A673 (cell line): ENCODE measurements at regions not wholly inside any gene's neighbourhood (a gene's known extent, or its start where the extent isn't known, plus 50 kb on each side); places are given as distances from the start of the nearest gene placed in this dataset.

Source experiments
- CTCF ChIP-seq: fragments of 300-800, 200-600 bp; sonication (generic); conservative IDR thresholded peaks from 2 replicates; pipeline ENCODE4 v1.5.1; 2017; ENCODE audit warnings: low read depth, mild to moderate bottlenecking, antibody characterized with exemption, low read length, moderate library complexity, mixed read lengths
- EZH2 ChIP-seq: fragments of 200-600 bp; sonication (generic); IDR thresholded peaks from 2 replicates; pipeline ENCODE4 v1.6.1; 2017; ENCODE audit warnings: borderline replicate concordance, low read depth, mild to moderate bottlenecking, mixed read lengths, antibody characterized with exemption, low read length; ENCODE audit not compliant: poor library complexity, severe bottlenecking

- TF ChIP-seq CTCF (no peak), EZH2 (no peak)
These were observed 164.3 kb downstream of the ABCC12 start for GRCh38 chr16:47991491-47991890.
